HepG2 (cell line): ENCODE measurements at regions not wholly inside any gene's neighbourhood (a gene's known extent, or its start where the extent isn't known, plus 50 kb on each side); places are given as distances from the start of the nearest gene placed in this dataset.

Experiments
- CBX5 ChIP-seq: sonication (generic); formaldehyde crosslinking; IDR thresholded peaks from 2 replicates; pipeline ENCODE4 v1.4.0; 2020; ENCODE audit warnings: missing genetic modification reagents, borderline replicate concordance
- EZH2 ChIP-seq: conservative IDR thresholded peaks from 2 replicates; pipeline ENCODE4 v1.6.1; 2012; ENCODE audit warnings: mild to moderate bottlenecking, low read depth, low read length, moderate library complexity
- MAFG ChIP-seq: sonication (generic); formaldehyde crosslinking; IDR thresholded peaks from 2 replicates; pipeline ENCODE4 v1.5.1; 2020; ENCODE audit warnings: mild to moderate bottlenecking, missing genetic modification reagents
- MBD4 ChIP-seq: IDR thresholded peaks from 2 replicates; pipeline ENCODE4 v1.6.1; 2012; ENCODE audit warnings: low read length, inconsistent platforms, borderline replicate concordance
- POLR2G ChIP-seq: fragments of 200-400 bp; formaldehyde crosslinking; IDR thresholded peaks from 2 replicates; pipeline ENCODE4 v1.6.1; 2018; ENCODE audit warnings: mild to moderate bottlenecking, low read depth, low read length, moderate library complexity
- SMAD9 ChIP-seq: sonication (generic); formaldehyde crosslinking; IDR thresholded peaks from 2 replicates; pipeline ENCODE4 v1.5.1; 2020; ENCODE audit warnings: mild to moderate bottlenecking, missing genetic modification reagents
- TCF7 ChIP-seq: sonication (generic); IDR thresholded peaks from 2 replicates; pipeline ENCODE4 v1.6.1; 2016; ENCODE audit warnings: antibody characterized with exemption, low read depth
- TMF1 ChIP-seq: sonication (generic); formaldehyde crosslinking; IDR thresholded peaks from 2 replicates; pipeline ENCODE4 v1.8.1; 2022; ENCODE audit warnings: low read depth, missing genetic modification reagents
- ZNF713 ChIP-seq: sonication (generic); formaldehyde crosslinking; IDR thresholded peaks from 2 replicates; pipeline ENCODE4 v1.4.0; 2020; ENCODE audit warnings: mild to moderate bottlenecking, missing genetic modification reagents
- TF ChIP-seq, protein P1 (sequence below), 2 experiments: sonication (generic) in 1 of 2; formaldehyde crosslinking in 1 of 2; IDR thresholded peaks; 2 replicates each; pipeline versions ENCODE4 v1.5.1 to v1.6.1; 2011 to 2020; ENCODE audit warnings: borderline replicate concordance in 1 of 2, low read depth in 1 of 2, low read length in 1 of 2, mild to moderate bottlenecking in 1 of 2, missing genetic modification reagents in 1 of 2, moderate library complexity in 1 of 2
- TF ChIP-seq, protein P2 (sequence below): sonication (generic); formaldehyde crosslinking; IDR thresholded peaks from 2 replicates; pipeline ENCODE4 v1.5.1; 2020; ENCODE audit warnings: mild to moderate bottlenecking, missing genetic modification reagents, borderline replicate concordance
- TF ChIP-seq, protein P3 (sequence below): sonication (generic); formaldehyde crosslinking; IDR thresholded peaks from 2 replicates; pipeline ENCODE4 v1.9.0; 2021; ENCODE audit warnings: mild to moderate bottlenecking, missing genetic modification reagents
- TF ChIP-seq, protein P4 (sequence below): sonication (generic); formaldehyde crosslinking; IDR thresholded peaks from 2 replicates; pipeline ENCODE4 v1.5.1; 2020; ENCODE audit warnings: mild to moderate bottlenecking, missing genetic modification reagents, moderate library complexity

DNA sequence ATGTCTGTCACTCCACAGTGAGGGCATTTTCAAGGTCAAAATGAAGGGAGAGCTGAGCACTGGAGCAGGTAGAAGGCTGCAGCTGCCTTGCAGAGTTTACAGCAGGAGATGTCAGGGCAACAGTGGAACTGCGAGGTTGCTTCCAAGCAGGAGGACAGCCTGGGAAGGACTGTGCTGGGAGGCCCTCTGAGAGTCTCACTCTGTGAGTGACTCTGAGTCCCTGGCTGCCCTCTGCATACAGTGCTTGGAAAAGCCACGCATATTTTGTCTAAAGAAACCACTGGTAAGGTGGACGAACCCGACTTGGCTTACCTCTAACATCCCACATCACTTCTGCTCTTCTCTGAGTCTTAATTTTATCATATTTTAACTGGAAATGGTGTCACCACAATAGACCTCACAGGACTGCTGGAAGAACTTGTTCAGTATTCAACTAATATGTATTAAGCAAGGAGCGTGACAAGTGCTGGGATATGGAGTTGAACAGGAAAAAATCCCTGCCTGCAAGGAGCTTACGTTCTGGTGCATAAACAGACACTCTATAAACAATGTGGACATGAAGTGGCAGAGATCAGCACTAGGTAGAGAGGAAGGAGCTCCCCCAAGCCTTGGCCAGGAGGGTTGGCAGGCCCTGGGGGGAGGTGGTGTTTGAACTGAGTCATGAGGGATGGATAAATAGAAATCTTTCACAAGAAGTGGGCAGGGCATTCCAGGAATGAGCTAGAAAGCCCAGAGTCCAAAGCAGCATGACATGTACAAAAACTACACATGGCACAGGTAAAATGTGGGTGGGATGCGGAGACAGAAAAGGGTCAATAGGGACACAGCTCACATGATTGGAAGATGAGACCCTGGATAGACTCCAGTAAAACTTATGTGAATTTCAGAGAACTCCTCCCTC lies 64.0 kb upstream of the FOXE1 start (continued):
- TF ChIP-seq, protein P1, sequence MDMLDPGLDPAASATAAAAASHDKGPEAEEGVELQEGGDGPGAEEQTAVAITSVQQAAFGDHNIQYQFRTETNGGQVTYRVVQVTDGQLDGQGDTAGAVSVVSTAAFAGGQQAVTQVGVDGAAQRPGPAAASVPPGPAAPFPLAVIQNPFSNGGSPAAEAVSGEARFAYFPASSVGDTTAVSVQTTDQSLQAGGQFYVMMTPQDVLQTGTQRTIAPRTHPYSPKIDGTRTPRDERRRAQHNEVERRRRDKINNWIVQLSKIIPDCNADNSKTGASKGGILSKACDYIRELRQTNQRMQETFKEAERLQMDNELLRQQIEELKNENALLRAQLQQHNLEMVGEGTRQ (IDR thresholded peaks at IDR 0.05; ENCODE audit: low read depth, low read length): no peak
- TF ChIP-seq, protein P1 (CRISPR knock-in tag; IDR thresholded peaks at IDR 0.05; ENCODE audit: borderline replicate concordance): no peak
- TF ChIP-seq CBX5 (CRISPR knock-in tag): peak; percentile 46; the same call in 1 of the 2 replicates
- TF ChIP-seq EZH2: no peak
- TF ChIP-seq TCF7: no peak
- TF ChIP-seq, protein P2, sequence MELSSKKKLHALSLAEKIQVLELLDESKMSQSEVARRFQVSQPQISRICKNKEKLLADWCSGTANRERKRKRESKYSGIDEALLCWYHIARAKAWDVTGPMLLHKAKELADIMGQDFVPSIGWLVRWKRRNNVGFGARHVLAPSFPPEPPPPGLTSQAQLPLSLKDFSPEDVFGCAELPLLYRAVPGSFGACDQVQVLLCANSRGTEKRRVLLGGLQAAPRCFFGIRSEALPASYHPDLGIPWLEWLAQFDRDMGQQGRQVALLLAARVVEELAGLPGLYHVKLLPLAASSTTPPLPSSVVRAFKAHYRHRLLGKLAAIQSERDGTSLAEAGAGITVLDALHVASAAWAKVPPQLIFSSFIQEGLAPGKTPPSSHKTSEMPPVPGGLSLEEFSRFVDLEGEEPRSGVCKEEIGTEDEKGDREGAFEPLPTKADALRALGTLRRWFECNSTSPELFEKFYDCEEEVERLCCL (CRISPR knock-in tag): no peak
- TF ChIP-seq POLR2G: no peak
- no peak for TF ChIP-seq MBD4
- TF ChIP-seq, protein P3, sequence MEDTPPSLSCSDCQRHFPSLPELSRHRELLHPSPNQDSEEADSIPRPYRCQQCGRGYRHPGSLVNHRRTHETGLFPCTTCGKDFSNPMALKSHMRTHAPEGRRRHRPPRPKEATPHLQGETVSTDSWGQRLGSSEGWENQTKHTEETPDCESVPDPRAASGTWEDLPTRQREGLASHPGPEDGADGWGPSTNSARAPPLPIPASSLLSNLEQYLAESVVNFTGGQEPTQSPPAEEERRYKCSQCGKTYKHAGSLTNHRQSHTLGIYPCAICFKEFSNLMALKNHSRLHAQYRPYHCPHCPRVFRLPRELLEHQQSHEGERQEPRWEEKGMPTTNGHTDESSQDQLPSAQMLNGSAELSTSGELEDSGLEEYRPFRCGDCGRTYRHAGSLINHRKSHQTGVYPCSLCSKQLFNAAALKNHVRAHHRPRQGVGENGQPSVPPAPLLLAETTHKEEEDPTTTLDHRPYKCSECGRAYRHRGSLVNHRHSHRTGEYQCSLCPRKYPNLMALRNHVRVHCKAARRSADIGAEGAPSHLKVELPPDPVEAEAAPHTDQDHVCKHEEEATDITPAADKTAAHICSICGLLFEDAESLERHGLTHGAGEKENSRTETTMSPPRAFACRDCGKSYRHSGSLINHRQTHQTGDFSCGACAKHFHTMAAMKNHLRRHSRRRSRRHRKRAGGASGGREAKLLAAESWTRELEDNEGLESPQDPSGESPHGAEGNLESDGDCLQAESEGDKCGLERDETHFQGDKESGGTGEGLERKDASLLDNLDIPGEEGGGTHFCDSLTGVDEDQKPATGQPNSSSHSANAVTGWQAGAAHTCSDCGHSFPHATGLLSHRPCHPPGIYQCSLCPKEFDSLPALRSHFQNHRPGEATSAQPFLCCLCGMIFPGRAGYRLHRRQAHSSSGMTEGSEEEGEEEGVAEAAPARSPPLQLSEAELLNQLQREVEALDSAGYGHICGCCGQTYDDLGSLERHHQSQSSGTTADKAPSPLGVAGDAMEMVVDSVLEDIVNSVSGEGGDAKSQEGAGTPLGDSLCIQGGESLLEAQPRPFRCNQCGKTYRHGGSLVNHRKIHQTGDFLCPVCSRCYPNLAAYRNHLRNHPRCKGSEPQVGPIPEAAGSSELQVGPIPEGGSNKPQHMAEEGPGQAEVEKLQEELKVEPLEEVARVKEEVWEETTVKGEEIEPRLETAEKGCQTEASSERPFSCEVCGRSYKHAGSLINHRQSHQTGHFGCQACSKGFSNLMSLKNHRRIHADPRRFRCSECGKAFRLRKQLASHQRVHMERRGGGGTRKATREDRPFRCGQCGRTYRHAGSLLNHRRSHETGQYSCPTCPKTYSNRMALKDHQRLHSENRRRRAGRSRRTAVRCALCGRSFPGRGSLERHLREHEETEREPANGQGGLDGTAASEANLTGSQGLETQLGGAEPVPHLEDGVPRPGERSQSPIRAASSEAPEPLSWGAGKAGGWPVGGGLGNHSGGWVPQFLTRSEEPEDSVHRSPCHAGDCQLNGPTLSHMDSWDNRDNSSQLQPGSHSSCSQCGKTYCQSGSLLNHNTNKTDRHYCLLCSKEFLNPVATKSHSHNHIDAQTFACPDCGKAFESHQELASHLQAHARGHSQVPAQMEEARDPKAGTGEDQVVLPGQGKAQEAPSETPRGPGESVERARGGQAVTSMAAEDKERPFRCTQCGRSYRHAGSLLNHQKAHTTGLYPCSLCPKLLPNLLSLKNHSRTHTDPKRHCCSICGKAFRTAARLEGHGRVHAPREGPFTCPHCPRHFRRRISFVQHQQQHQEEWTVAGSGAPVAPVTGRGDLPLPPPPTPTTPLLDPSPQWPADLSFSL (CRISPR knock-in tag): no peak
- TF ChIP-seq, protein P4, sequence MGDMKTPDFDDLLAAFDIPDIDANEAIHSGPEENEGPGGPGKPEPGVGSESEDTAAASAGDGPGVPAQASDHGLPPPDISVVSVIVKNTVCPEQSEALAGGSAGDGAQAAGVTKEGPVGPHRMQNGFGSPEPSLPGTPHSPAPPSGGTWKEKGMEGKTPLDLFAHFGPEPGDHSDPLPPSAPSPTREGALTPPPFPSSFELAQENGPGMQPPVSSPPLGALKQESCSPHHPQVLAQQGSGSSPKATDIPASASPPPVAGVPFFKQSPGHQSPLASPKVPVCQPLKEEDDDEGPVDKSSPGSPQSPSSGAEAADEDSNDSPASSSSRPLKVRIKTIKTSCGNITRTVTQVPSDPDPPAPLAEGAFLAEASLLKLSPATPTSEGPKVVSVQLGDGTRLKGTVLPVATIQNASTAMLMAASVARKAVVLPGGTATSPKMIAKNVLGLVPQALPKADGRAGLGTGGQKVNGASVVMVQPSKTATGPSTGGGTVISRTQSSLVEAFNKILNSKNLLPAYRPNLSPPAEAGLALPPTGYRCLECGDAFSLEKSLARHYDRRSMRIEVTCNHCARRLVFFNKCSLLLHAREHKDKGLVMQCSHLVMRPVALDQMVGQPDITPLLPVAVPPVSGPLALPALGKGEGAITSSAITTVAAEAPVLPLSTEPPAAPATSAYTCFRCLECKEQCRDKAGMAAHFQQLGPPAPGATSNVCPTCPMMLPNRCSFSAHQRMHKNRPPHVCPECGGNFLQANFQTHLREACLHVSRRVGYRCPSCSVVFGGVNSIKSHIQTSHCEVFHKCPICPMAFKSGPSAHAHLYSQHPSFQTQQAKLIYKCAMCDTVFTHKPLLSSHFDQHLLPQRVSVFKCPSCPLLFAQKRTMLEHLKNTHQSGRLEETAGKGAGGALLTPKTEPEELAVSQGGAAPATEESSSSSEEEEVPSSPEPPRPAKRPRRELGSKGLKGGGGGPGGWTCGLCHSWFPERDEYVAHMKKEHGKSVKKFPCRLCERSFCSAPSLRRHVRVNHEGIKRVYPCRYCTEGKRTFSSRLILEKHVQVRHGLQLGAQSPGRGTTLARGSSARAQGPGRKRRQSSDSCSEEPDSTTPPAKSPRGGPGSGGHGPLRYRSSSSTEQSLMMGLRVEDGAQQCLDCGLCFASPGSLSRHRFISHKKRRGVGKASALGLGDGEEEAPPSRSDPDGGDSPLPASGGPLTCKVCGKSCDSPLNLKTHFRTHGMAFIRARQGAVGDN (CRISPR knock-in tag): no peak
- no peak for TF ChIP-seq TMF1
- TF ChIP-seq SMAD9 (CRISPR knock-in tag): no peak
- TF ChIP-seq MAFG (CRISPR knock-in tag): no peak
- TF ChIP-seq ZNF713 (CRISPR knock-in tag): no peak
